Pulmonary artery endothelial cell (primary cell): ENCODE measurements at regions not wholly inside any gene's neighbourhood (a gene's known extent, or its start where the extent isn't known, plus 50 kb on each side); places are given as distances from the start of the nearest gene placed in this dataset.

ENCODE experiments used
- DNase-seq: peaks from one replicate; pipeline ENCODE4 v3.0.0-alpha.2; 2011; ENCODE audit warnings: low read depth, low spot score

GRCh38 chr4:1543561-1543960 lies 137.3 kb upstream of the NKX1-1 start:
- no peak for DNase-seq

GRCh38 chr4:1542516-1543320 lies 136.5 kb upstream of the NKX1-1 start:
- no peak for DNase-seq

DNA sequence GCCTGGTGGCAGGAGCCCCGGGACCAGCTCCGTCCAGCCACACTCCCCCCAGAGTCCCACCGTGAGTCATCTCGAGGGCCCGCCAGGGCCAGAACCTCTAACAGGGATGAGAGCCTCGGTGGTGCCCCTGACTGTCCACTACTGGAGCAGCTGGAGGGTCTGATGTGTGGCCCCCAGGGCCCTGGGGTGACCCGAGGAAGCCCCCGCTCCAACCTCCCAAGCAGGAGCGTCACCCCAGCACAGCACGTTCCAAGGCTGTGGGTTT lies 135.9 kb upstream of the NKX1-1 start:
- no peak for DNase-seq

DNA sequence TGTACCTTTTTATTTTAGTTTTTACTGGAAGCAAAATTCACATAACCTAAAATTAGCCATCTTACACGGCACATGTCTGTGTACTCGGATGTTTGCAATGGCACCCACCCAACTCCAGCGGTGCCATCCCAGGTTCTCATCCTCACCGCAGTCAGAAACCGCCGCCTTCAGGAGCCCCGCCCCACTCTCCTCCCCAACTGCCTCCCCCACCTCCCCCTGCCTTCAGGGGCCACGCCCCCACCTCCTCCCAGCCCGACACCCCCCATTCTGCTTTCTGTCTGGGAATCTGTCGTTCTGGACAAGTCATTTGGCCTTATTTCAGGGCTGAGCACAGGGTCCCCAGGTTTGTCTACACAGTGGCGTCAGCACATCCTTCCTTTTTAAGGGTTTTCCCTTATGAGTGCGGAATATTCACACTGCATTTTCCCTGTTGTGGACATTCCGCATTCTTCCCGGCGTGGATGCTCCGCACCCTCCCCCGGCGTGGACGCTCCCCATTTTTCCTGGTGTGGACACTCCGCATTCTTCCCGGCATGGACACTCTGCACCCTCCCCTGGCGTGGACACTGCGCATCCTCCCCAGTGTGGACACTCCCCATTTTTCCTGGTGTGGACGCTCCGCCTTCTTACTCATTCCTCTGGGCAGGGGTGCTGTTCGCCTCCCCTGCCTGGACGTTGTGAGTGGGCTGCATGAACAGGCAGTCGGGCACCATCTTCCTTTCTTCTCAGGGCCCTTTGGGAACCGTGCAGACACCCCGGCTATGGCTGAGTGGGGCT lies 135.4 kb upstream of the NKX1-1 start:
- DNase-seq, result no peak

DNA sequence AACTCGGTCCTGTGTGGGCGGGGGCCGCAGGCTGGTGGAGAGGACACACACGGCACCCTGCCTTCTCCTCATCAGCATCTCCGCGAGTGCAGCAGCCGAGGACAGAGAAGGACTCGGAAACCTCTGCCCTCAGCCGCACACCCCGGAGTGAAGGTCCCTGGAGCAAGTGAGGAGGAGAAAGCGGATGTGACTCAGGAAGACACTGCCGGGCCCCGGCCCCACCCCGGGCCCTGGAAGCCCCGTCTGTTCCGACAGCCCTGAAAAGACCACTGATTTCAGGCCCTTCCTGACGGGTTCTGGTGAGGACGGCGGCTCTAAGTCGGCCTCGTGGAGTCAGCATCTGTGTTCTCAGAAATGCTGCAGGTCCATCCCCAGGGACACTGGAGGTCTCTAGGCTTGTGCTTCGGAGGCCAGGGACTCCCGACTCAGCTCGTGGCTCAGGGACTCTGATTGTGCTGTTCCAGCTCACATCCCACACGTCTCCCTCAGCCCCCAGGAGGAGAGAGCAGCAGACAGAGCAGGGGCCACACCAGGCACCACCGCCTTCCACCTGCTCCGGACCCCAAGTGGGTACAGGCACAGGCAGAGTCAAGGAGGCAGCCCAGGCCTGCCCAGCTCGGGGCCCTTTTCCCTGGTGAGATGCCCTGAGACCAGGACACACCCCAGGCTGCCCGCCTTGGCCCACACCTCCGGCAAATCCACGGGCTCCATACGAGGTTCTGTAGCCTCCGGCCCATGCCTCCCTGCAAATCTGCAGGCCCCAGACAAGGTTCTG lies 134.5 kb upstream of the NKX1-1 start:
- DNase-seq, result no peak

DNA sequence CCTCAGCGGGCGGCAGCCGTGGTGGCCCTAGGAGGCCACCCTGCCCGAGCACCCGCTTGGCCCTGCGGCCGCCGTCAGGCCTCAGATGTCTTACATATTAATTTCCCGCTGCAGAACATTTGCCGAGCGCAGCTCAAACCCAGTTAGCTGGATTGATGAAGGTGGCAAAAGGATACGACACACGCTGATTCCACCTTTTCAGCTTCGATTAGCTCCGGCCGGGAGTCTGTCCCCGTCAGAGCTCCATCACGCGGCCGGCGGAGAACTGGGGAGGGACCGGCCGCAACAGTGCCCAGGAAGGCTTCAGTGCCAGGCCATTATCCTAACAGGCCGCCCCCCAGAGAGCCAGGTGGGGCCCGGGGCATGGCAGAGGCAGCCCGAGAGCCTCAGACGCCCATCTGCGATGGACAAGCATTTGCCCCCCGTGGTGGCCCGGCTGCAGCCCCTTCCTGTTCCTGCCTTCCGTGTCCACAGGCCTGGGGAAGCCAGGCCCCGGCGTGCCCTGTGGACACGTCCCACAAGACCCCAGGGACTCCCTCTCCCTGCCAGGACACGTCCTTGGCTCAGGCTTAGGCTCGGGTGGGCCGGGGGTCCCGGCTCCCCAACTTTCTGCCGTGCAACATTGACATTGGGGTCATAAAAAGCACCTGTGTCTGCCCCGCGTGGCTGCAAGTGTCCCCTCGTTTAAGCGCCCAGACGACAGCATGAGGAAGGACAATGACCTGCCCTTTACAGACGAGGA lies 133.8 kb upstream of the NKX1-1 start:
- DNase-seq, result no peak

- no peak for DNase-seq
These were observed 132.9 kb upstream of the NKX1-1 start for GRCh38 chr4:1538941-1539772.

GRCh38 chr4:1538096-1538410 lies 131.8 kb upstream of the NKX1-1 start:
- no peak for DNase-seq

- DNase-seq, result no peak
These were observed 131.3 kb upstream of the NKX1-1 start for GRCh38 chr4:1537410-1538095.

GRCh38 chr4:1536579-1537409 lies 130.6 kb upstream of the NKX1-1 start:
- DNase-seq, result no peak

DNA sequence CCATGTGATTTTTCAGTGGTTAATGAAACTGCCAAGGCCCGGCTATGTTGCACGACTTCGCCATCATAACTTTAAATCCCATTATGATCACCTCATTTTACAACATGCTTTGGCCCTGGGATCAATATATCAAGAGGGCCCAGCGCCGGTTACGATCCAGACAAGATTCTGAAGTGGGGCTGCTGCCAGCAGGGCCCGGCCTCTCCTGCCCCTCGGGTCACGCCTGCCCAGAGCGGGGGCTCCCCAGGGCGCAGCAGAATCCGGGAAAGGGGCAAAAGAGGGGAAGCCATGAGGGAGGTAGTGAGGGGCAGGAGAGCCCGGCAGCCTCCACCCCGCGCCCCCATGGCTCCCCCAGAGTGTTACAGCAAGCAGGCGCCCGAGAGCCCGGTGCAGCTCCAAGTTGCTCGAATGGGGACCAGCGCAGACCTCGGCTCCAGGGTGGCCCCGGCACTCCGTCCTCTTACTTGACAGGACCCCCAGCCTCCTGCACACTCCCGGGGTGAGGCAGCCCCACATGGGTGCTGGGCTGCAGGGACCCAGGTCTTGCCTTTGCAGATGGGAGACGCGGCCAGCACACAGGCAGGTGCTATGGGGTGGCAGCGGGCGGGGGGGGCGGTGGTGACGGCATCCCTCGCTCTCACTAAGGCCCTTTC lies 129.8 kb upstream of the NKX1-1 start:
- DNase-seq, result no peak

DNA sequence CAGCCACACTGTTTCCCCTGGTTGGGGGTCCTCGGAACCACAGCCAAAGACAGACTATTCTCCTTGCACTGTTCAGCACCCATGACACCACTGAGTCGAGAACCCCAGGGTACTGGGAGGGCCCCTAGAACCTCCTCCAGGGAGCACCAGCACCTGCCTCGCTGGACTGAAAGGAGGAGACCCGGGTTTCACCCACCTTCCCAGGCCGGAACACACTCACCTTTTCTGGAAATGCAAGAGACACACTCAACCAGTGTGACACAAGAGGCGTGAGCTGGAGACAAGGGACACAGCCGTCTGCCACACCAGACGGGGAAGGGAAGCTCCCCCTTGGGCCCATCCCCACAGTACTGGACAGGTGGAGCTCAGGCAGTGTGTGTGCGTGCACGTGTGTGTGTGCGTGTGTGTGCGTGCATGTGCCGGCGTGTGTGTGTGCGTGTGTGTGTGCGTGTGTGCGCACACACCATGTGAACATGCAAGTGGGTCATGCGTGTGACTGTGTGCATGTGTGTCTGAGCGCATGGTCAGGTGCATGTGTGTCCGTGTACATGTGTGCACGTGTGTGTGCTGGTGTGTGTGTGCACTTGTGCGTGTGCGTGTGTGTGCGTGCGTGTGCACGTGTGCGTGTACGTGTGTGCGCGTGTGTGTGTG lies 128.8 kb upstream of the NKX1-1 start:
- DNase-seq, result no peak

DNA sequence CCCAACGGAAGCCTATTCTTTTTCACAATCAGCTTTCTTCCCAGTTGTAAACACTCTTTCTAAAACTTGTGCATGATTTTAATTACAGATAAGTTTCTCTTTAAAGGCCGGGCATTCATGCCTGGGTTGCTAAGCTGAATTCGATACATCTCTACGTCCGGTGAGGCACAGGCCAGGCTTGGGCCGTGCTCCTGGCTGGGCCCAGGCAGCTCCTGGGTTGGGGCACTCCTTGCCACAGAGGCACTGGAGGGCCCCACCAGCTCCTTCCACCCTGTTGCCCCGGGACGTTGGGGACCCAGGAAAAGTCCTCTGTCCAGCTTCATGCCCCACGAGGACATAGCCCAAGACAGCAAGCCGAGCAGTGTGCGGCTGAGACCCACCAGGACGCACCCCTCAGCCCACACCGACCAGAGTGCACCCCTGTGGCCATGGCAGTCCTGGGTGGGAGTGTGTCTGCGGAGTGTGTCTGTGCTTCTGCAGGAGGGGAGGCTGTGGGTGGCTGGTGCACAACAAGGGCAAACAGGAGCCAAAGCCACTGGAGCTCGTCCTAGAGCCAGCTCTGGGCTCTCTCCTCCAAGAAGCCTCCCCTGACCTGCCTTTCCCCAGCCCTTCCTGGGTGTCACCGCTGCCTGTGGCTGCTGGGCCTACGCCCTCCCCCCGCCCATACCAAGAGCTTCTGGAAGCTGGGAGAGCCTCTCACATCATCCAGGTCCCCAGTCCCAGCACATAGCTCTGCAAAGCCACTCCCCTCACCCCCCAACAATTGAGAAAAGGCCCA lies 128.0 kb upstream of the NKX1-1 start:
- DNase-seq, result no peak

GRCh38 chr4:1533501-1534064 lies 127.3 kb upstream of the NKX1-1 start:
- DNase-seq, result no peak

- DNase-seq, result no peak
These were observed 126.5 kb upstream of the NKX1-1 start for GRCh38 chr4:1532549-1533395.
